A549 (cell line): ENCODE measurements at regions not wholly inside any gene's neighbourhood (a gene's known extent, or its start where the extent isn't known, plus 50 kb on each side); places are given as distances from the start of the nearest gene placed in this dataset.

ENCODE experiments used
- ATAC-seq, 2 experiments: fragments of 200-7000 bp in 1 of 2; fragments of >200 bp in 1 of 2; cut with Nextera tagmentation in 1 of 2; cut with Tn5 transposase in 1 of 2; 3 replicates each; pipeline versions ENCODE4 v1.8.0 to v1.9.1; 2018 to 2020; ENCODE audit warnings: mild to moderate bottlenecking in 1 of 2, moderate library complexity in 1 of 2
- CTCF ChIA-PET: fragments of 300-600 bp; sonication (Branson Sonifier 250); formaldehyde crosslinking; extraction: SDS; loops from one replicate; lab custom pipeline; 2021; ENCODE audit warnings: antibody characterized with exemption, inconsistent platforms; lab: Yijun Ruan, JAX
- POLR2A ChIA-PET: fragments of 350-600 bp; formaldehyde crosslinking; extraction: SDS; loops from one replicate; lab custom pipeline; 2021; ENCODE audit warnings: antibody characterized with exemption, inconsistent platforms; lab: Yijun Ruan, JAX
- DNase-seq, 2 experiments: peaks; one replicate each; pipeline versions ENCODE4 v3.0.0 to v3.0.0-alpha.2; 2011 to 2016; ENCODE audit warnings: low read depth in 1 of 2, low spot score in 1 of 2
- FAIRE-seq: peaks from 2 replicates; lab custom pipeline; 2011; peaks lifted over from hg19 to GRCh38; lab: Jason Lieb, UNC
- H3K27ac ChIP-seq, 2 experiments: fragments of >200 bp; sonication (Bioruptor Twin); formaldehyde crosslinking; 3 replicates each; pipeline ENCODE4 v1.5.1; 2016 to 2017
- H3K4me1 ChIP-seq: fragments of >200 bp; sonication (Bioruptor Twin); formaldehyde crosslinking; 3 replicates; pipeline ENCODE4 v1.6.1; 2016
- H3K4me2 ChIP-seq: fragments of >200 bp; sonication (Bioruptor Twin); formaldehyde crosslinking; 3 replicates; pipeline ENCODE4 v1.6.1; 2016
- H3K4me3 ChIP-seq: fragments of >200 bp; sonication (Bioruptor Twin); formaldehyde crosslinking; 3 replicates; pipeline ENCODE4 v1.5.1; 2016
- H3K9me3 ChIP-seq: fragments of >200 bp; sonication (Bioruptor Twin); formaldehyde crosslinking; 3 replicates; pipeline ENCODE4 v1.6.1; 2016
- BCL3 ChIP-seq: fragments of >200 bp; sonication (Bioruptor Twin); formaldehyde crosslinking; IDR thresholded peaks from 3 replicates; pipeline ENCODE4 v1.6.1; 2016
- CBX2 ChIP-seq: fragments of 200-600 bp; sonication (generic); IDR thresholded peaks from 2 replicates; pipeline ENCODE4 v1.6.1; 2016; ENCODE audit warnings: low read depth, mild to moderate bottlenecking, borderline replicate concordance
- CEBPB ChIP-seq, 2 experiments: fragments of >200 bp in 1 of 2; sonication (Bioruptor Twin) in 1 of 2; formaldehyde crosslinking in 1 of 2; IDR thresholded peaks; 2 replicates each; pipeline ENCODE4 v1.6.1; 2012 to 2016
- CTCF ChIP-seq: fragments of >200 bp; sonication (Bioruptor Twin); formaldehyde crosslinking; IDR thresholded peaks from 3 replicates; pipeline ENCODE4 v1.5.1; 2016
- ELK1 ChIP-seq: fragments of 150-350 bp; IDR thresholded peaks from 2 replicates; pipeline ENCODE4 v1.6.1; 2014; ENCODE audit warnings: low read depth, mild to moderate bottlenecking, low read length
- ESRRA ChIP-seq: fragments of 150-350 bp; IDR thresholded peaks from 2 replicates; pipeline ENCODE4 v1.6.1; 2014; ENCODE audit warnings: mild to moderate bottlenecking, low read length, borderline replicate concordance
- GATA3 ChIP-seq: IDR thresholded peaks from 2 replicates; pipeline ENCODE4 v1.6.1; 2012; ENCODE audit warnings: borderline replicate concordance
- HDAC2 ChIP-seq: fragments of 200-600 bp; sonication (generic); IDR thresholded peaks from 2 replicates; pipeline ENCODE4 v1.6.1; 2016
- HOXB5 ChIP-seq: fragments of 250-450 bp; sonication (Bioruptor Pico); IDR thresholded peaks from 2 replicates; pipeline ENCODE4 v1.5.0; 2020; ENCODE audit warnings: mild to moderate bottlenecking, moderate library complexity
- JUN ChIP-seq, 2 experiments: fragments of >200 bp; sonication (Bioruptor Twin); formaldehyde crosslinking; IDR thresholded peaks; 2 replicates in 1 of 2; 3 replicates in 1 of 2; pipeline ENCODE4 v1.6.1; 2016 to 2017
- KDM1A ChIP-seq: fragments of 200-600 bp; sonication (generic); IDR thresholded peaks from 2 replicates; pipeline ENCODE4 v1.6.1; 2016; ENCODE audit warnings: low read depth, mild to moderate bottlenecking
- KDM5A ChIP-seq: fragments of 200-600 bp; sonication (generic); IDR thresholded peaks from 2 replicates; pipeline ENCODE4 v1.6.1; 2016; ENCODE audit warnings: antibody characterized with exemption, mild to moderate bottlenecking
- MAZ ChIP-seq: fragments of 150-350 bp; IDR thresholded peaks from 2 replicates; pipeline ENCODE4 v1.6.1; 2014; ENCODE audit warnings: antibody characterized with exemption, low read depth, low read length, borderline replicate concordance
- NFE2L2 ChIP-seq: fragments of 150-350 bp; conservative IDR thresholded peaks from 2 replicates; pipeline ENCODE4 v1.6.1; 2014; ENCODE audit warnings: low read length
- NR3C1 ChIP-seq: fragments of >200 bp; sonication (Bioruptor Twin); formaldehyde crosslinking; IDR thresholded peaks from 3 replicates; pipeline ENCODE4 v1.6.1; 2017
- REST ChIP-seq: fragments of 200-600 bp; sonication (generic); IDR thresholded peaks from 2 replicates; pipeline ENCODE4 v1.6.1; 2016; ENCODE audit warnings: antibody characterized with exemption, mild to moderate bottlenecking, moderate library complexity
- RFX5 ChIP-seq: fragments of 450-650 bp; IDR thresholded peaks from 2 replicates; pipeline ENCODE4 v1.7.1; 2014; ENCODE audit warnings: antibody characterized with exemption, mild to moderate bottlenecking, moderate library complexity
- RNF2 ChIP-seq: fragments of 200-600 bp; sonication (generic); IDR thresholded peaks from 2 replicates; pipeline ENCODE4 v1.6.1; 2016; ENCODE audit warnings: low read depth, mild to moderate bottlenecking, antibody characterized with exemption, moderate library complexity, borderline replicate concordance
- ZFP36 ChIP-seq: fragments of 450-650 bp; IDR thresholded peaks from 2 replicates; pipeline ENCODE4 v1.6.1; 2014; ENCODE audit warnings: borderline replicate concordance; ENCODE audit not compliant: partially characterized antibody
- WGBS: methylation state at CpG from one replicate; pipeline ENCODE4 v1.1.6; 2017; ENCODE audit errors: missing lambda C conversion rate; 5-methylcytosine and 5-hydroxymethylcytosine counted together

- ChIA-PET POLR2A (no interaction called here), CTCF (no interaction called here)
- Histone ChIP-seq H3K9me3 (0 out of 3 replicates have a peak, but pooled peaks cover 3% of the 10 kb centered on the region), H3K4me2 (no peak overlapping the region), H3K4me3 (no peak overlapping the region), H3K4me1 (no peaks in the 10 kb centered on the region), H3K27ac (no peak overlapping the region)
- WGBS: 11% methylated on average over 1 of the region's 1 CpG
- DNase-seq (no peak), ATAC-seq (no peak), FAIRE-seq (no peak)
- TF ChIP-seq JUN (IDR thresholded peaks at IDR 0.05) (no peak), ESRRA (no peak), KDM5A (no peak), HDAC2 (no peak), CEBPB (IDR thresholded peaks at IDR 0.05) (no peak)
Observed at GRCh38 chr3:34868935-34869334, 770.4 kb upstream of the ARPP21 start.

- Histone ChIP-seq H3K4me2 (no peak overlapping the region), H3K27ac (no peak overlapping the region), H3K4me1 (no peaks in the 10 kb centered on the region), H3K9me3 (0 out of 3 replicates have a peak, but pooled peaks cover 3% of the 10 kb centered on the region), H3K4me3 (no peak overlapping the region)
- no peak for FAIRE-seq
- no peak for ATAC-seq
- POLR2A ChIA-PET: no interaction called here
- 0% methylated on average over 1 of the region's 1 CpG for WGBS
- TF ChIP-seq KDM1A (no peak), NFE2L2 (no peak), HOXB5 (CRISPR knock-in tag) (no peak), MAZ (no peak), JUN (IDR thresholded peaks at IDR 0.05) (no peak), CTCF (no peak), BCL3 (no peak), GATA3 (no peak), REST (no peak), RNF2 (no peak), ELK1 (no peak), NR3C1 (no peak), CBX2 (no peak), RFX5 (no peak), ZFP36 (no peak)
- DNase-seq: no peak
- CTCF ChIA-PET: no interaction called here
Observed at GRCh38 chr3:34869696-34870095, 769.6 kb upstream of the ARPP21 start.
